Neural cell (in vitro differentiated cells): ENCODE measurements at regions not wholly inside any gene's neighbourhood (a gene's known extent, or its start where the extent isn't known, plus 50 kb on each side); places are given as distances from the start of the nearest gene placed in this dataset.

Source experiments
- H2AFZ ChIP-seq: fragments of 200-600, 300-800 bp; sonication (generic), shearing (Covaris generic); 2 replicates; pipeline ENCODE4 v1.6.0; 2014; ENCODE audit warnings: low read depth, mild to moderate bottlenecking, antibody characterized with exemption, low read length, moderate library complexity
- H3F3A ChIP-seq: fragments of 200-600 bp; shearing (Covaris generic); 2 replicates; pipeline ENCODE4 v1.6.1; 2016; ENCODE audit warnings: mild to moderate bottlenecking, moderate library complexity, mixed read lengths, antibody characterized with exemption, low read length; ENCODE audit not compliant: insufficient read depth, poor library complexity, severe bottlenecking
- H3K27ac ChIP-seq: fragments of 200-600, 300-800 bp; sonication (generic), shearing (Covaris generic); 2 replicates; pipeline ENCODE4 v1.5.1; 2014; ENCODE audit warnings: mild to moderate bottlenecking, low read length, moderate library complexity
- H3K27me3 ChIP-seq: fragments of 300-800, 200-600 bp; sonication (generic), shearing (Covaris generic); 2 replicates; pipeline ENCODE4 v1.6.0; 2014; ENCODE audit warnings: mild to moderate bottlenecking, low read depth, low read length, moderate library complexity; ENCODE audit not compliant: insufficient read depth
- H3K36me3 ChIP-seq: fragments of 300-800, 200-600 bp; sonication (generic), shearing (Covaris generic); 2 replicates; pipeline ENCODE4 v1.5.1; 2014; ENCODE audit warnings: mild to moderate bottlenecking, antibody characterized with exemption, low read length, moderate library complexity; ENCODE audit not compliant: insufficient read depth
- H3K4me2 ChIP-seq: fragments of 300-800, 200-600 bp; sonication (generic), shearing (Covaris generic); 2 replicates; pipeline ENCODE4 v1.6.0; 2014; ENCODE audit warnings: mild to moderate bottlenecking, low read length
- H3K4me3 ChIP-seq: fragments of 300-800, 200-600 bp; sonication (generic), shearing (Covaris generic); 2 replicates; pipeline ENCODE4 v1.5.1; 2014; ENCODE audit warnings: mild to moderate bottlenecking, low read length, moderate library complexity
- H3K79me2 ChIP-seq: fragments of 200-600 bp; shearing (Covaris generic); replicated peaks from 2 replicates; pipeline ENCODE4 v1.6.0; 2014; ENCODE audit warnings: mild to moderate bottlenecking, low read length, moderate library complexity; ENCODE audit not compliant: insufficient read depth
- H3K9ac ChIP-seq: fragments of 300-800, 200-600 bp; sonication (generic), shearing (Covaris generic); 2 replicates; pipeline ENCODE4 v1.6.1; 2016; ENCODE audit warnings: mild to moderate bottlenecking, low read length, mixed read lengths
- H3K9me2 ChIP-seq: fragments of 200-600 bp; shearing (Covaris generic); 2 replicates; pipeline ENCODE4 v1.6.1; 2016; ENCODE audit warnings: mild to moderate bottlenecking, low read length, mixed read lengths; ENCODE audit not compliant: insufficient read depth
- H3K9me3 ChIP-seq: fragments of 200-600, 300-800 bp; sonication (generic), shearing (Covaris generic); 2 replicates; pipeline ENCODE4 v1.6.1; 2016; ENCODE audit warnings: mild to moderate bottlenecking, mixed run types, low read length, moderate library complexity, mixed read lengths
- H4K20me1 ChIP-seq: fragments of 200-600 bp; shearing (Covaris generic); 2 replicates; pipeline ENCODE4 v1.6.1; 2016; ENCODE audit warnings: mild to moderate bottlenecking, mixed run types; ENCODE audit not compliant: insufficient read depth
- EP300 ChIP-seq: fragments of 450-650 bp; conservative IDR thresholded peaks from 2 replicates; pipeline ENCODE4 v1.6.1; 2014; ENCODE audit warnings: antibody characterized with exemption, mild to moderate bottlenecking, moderate library complexity; ENCODE audit not compliant: poor library complexity, severe bottlenecking
- EZH2 ChIP-seq: fragments of 200-600, 300-800 bp; shearing (Covaris generic), sonication (generic); IDR thresholded peaks from 2 replicates; pipeline ENCODE4 v1.6.1; 2014; ENCODE audit warnings: antibody characterized with exemption, low read length, borderline replicate concordance, mild to moderate bottlenecking; ENCODE audit not compliant: insufficient read depth, poor library complexity, severe bottlenecking
- MXI1 ChIP-seq: fragments of 450-650 bp; conservative IDR thresholded peaks from 2 replicates; pipeline ENCODE4 v1.6.1; 2014; ENCODE audit warnings: antibody characterized with exemption, mild to moderate bottlenecking; ENCODE audit not compliant: poor library complexity, severe bottlenecking
- POLR2AphosphoS5 ChIP-seq: IDR thresholded peaks from 2 replicates; pipeline ENCODE4 v1.6.1; 2012
- RAD21 ChIP-seq: fragments of 450-650 bp; conservative IDR thresholded peaks from 2 replicates; pipeline ENCODE4 v1.6.1; 2014; ENCODE audit warnings: antibody characterized with exemption, mild to moderate bottlenecking, moderate library complexity
- REST ChIP-seq: IDR thresholded peaks from 2 replicates; pipeline ENCODE4 v1.6.1; 2012; ENCODE audit warnings: borderline replicate concordance
- SMC3 ChIP-seq: fragments of 450-650 bp; conservative IDR thresholded peaks from 2 replicates; pipeline ENCODE4 v1.6.1; 2014; ENCODE audit warnings: antibody characterized with exemption, mild to moderate bottlenecking, moderate library complexity; ENCODE audit not compliant: poor library complexity
- TAF1 ChIP-seq: IDR thresholded peaks from 2 replicates; pipeline ENCODE4 v1.6.1; 2012; ENCODE audit warnings: low read depth
- TF ChIP-seq, protein P1 (sequence below): fragments of 450-650 bp; IDR thresholded peaks from 2 replicates; pipeline ENCODE4 v1.5.1; 2014; ENCODE audit warnings: antibody characterized with exemption, mild to moderate bottlenecking, moderate library complexity; ENCODE audit not compliant: poor library complexity, severe bottlenecking

DNA sequence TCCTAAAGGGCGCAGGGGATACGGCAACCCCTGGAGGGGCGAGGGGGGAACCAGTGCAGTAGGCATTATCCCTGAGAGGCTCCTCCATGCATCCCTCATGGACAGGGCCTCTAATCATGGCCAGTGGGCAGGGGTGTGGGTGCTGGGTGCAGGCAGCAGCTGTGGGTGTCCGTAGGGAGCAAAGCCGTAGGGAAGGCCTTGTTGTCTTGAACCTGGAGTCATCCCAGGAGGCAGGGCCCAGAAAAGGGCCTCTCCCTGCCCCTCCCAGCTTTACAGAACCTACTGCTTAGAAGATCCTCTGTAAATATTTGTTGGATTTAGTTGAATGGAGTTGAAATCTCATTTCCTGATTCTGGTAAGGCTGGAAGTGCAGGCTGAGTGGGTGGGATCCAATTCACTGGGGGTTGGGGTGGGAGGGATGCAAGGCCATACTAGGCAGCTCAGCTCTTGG lies 207.0 kb upstream of the HAAO start:
- Histone ChIP-seq H2AFZ (no peak overlapping the region), H3K27me3 (no peaks in the 10 kb centered on the region), H3K27ac (no peak overlapping the region), H3K9ac (no peak overlapping the region), H4K20me1 (no peaks in the 10 kb centered on the region), H3K9me3 (no peaks in the 10 kb centered on the region), H3K4me2 (no peak overlapping the region), H3K4me3 (no peak overlapping the region), H3K9me2 (no peaks in the 10 kb centered on the region), H3K36me3 (no peaks in the 10 kb centered on the region), H3K79me2 (no peaks in the 10 kb centered on the region), H3F3A (no peaks in the 10 kb centered on the region)
- TF ChIP-seq POLR2AphosphoS5, result no peak
- TF ChIP-seq TAF1, result no peak

- no peaks in the 10 kb centered on the region for H3K9me2 ChIP-seq
- no peak overlapping the region for H2AFZ ChIP-seq
- H3K27me3 ChIP-seq, result no peaks in the 10 kb centered on the region
Observed at GRCh38 chr2:42998721-42999120, 206.3 kb upstream of the HAAO start.

More at GRCh38 chr2:42998721-42999120, 206.3 kb upstream of the HAAO start:
- Histone ChIP-seq H4K20me1 (no peaks in the 10 kb centered on the region), H3K36me3 (no peaks in the 10 kb centered on the region), H3K79me2 (no peaks in the 10 kb centered on the region), H3K9ac (no peak overlapping the region), H3K4me2 (no peak overlapping the region), H3F3A (no peaks in the 10 kb centered on the region), H3K27ac (no peak overlapping the region), H3K9me3 (no peaks in the 10 kb centered on the region), H3K4me3 (no peak overlapping the region)
- TF ChIP-seq POLR2AphosphoS5 (no peak), EP300 (no peak), EZH2 (no peak), RAD21 (no peak), SMC3 (no peak), REST (no peak), TAF1 (no peak), MXI1 (no peak)
- TF ChIP-seq, protein P1, sequence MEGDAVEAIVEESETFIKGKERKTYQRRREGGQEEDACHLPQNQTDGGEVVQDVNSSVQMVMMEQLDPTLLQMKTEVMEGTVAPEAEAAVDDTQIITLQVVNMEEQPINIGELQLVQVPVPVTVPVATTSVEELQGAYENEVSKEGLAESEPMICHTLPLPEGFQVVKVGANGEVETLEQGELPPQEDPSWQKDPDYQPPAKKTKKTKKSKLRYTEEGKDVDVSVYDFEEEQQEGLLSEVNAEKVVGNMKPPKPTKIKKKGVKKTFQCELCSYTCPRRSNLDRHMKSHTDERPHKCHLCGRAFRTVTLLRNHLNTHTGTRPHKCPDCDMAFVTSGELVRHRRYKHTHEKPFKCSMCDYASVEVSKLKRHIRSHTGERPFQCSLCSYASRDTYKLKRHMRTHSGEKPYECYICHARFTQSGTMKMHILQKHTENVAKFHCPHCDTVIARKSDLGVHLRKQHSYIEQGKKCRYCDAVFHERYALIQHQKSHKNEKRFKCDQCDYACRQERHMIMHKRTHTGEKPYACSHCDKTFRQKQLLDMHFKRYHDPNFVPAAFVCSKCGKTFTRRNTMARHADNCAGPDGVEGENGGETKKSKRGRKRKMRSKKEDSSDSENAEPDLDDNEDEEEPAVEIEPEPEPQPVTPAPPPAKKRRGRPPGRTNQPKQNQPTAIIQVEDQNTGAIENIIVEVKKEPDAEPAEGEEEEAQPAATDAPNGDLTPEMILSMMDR, result no peak
